ENCODE measurements at regions not wholly inside any gene's neighbourhood (a gene's known extent, or its start where the extent isn't known, plus 50 kb on each side); places are given as distances from the start of the nearest gene placed in this dataset.

GRCh38 chr15:89397653-89398023 lies 63.0 kb upstream of the POLG start:
- Mint-ChIP-seq H3K4me1 (ENCODE audit: low read depth) (peaks cover 14% of the 10 kb centered on the region), H3K36me3 (ENCODE audit: low read depth) (no peaks in the 10 kb centered on the region), H3K9me3 (no peaks in the 10 kb centered on the region), H3K27ac (no peak overlapping the region), H3K4me3 (no peak overlapping the region), H3K27me3 (ENCODE audit: low read depth) (peaks cover 50% of the 10 kb centered on the region)
- intact Hi-C loops (cut with micrococcal nuclease) = loop anchor here (2.0 kb wide), 1 partner anchor 19 kb away; no protein-coding TSS in a partner anchor
- no peak for DNase-seq
- CTCF ChIA-PET = interaction anchor here (1.1 to 1.7 kb wide), 4 partner anchors 17 to 49 kb away, joined by 3 to 5 read pairs (median 4); no protein-coding TSS in a partner anchor

DNA sequence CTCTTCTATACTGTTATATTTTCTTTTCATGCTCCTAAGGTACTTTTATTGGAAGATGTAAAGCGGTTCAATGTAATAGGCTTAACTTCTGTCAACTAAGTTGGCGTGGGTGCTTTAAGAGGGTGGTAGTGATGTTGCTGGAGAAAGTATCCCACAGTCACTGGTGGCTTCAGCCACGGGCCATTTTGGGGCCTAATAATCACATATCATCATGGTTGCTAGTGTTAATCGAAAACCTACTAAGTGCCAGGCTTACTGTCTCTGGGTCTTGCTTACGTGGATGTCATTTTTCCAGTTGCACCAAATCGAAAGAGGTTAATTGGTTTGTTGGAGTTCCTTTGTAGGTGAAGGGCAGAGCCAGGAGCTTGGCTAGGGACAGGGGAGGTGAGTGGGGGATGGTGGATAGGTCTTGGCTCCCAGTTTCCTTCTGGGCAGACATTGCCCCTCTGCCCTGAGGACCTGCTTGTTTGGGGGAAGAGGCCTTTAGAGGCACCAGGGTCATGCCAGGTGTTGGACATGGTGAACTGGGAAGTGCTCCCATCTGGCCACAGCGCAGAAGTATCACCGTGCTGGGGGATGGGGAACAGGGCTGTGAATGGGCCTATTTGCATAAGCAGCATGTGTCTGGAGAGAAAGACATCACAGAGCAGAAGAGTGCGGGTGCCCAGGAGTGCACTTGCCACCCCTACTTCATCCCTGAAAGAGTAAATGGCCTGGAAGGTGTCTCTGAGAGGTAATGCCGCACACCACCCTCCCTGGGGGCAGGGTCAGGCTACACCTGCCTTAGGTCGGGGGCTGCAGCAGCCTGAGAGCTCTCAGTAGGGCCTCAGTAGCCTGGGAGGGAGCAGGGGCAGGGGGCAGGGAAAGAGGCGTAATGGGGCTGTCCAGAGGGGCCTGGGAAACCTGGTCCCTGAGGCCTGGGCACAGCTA lies 62.4 kb upstream of the POLG start:
- no peaks in the 10 kb centered on the region for H3K9me3 Mint-ChIP-seq
- H3K4me1 Mint-ChIP-seq (ENCODE audit: low read depth) = peaks cover 10% of the 10 kb centered on the region
- intact Hi-C loops (cut with micrococcal nuclease) = no loop called here
- H3K27me3 Mint-ChIP-seq (ENCODE audit: low read depth) = peaks cover 49% of the 10 kb centered on the region
- CTCF ChIA-PET = interaction anchor here (1.1 to 1.7 kb wide), 2 partner anchors 39 to 40 kb away, joined by 3 to 5 read pairs; no protein-coding TSS in a partner anchor
- H3K36me3 Mint-ChIP-seq (ENCODE audit: low read depth) = no peaks in the 10 kb centered on the region
- no peak overlapping the region for H3K27ac Mint-ChIP-seq
- DNase-seq = no peak
- no peak overlapping the region for H3K4me3 Mint-ChIP-seq

- CTCF ChIA-PET = interaction anchor here (1.1 to 2.2 kb wide), 3 partner anchors 24 to 38 kb away, joined by 4 to 8 read pairs (median 4); no protein-coding TSS in a partner anchor
- H3K4me3 Mint-ChIP-seq = no peak overlapping the region
- H3K36me3 Mint-ChIP-seq (ENCODE audit: low read depth) = no peaks in the 10 kb centered on the region
- no peak for DNase-seq
- no peaks in the 10 kb centered on the region for H3K9me3 Mint-ChIP-seq
- H3K27ac Mint-ChIP-seq = no peak overlapping the region
- H3K4me1 Mint-ChIP-seq (ENCODE audit: low read depth) = peaks cover 5% of the 10 kb centered on the region
- intact Hi-C loops (cut with micrococcal nuclease) = no loop called here
- H3K27me3 Mint-ChIP-seq (ENCODE audit: low read depth) = peaks cover 40% of the 10 kb centered on the region
Measured at GRCh38 chr15:89395996-89396395, 61.4 kb upstream of the POLG start.

GRCh38 chr15:89395461-89395871 lies 60.8 kb upstream of the POLG start:
- Mint-ChIP-seq H3K9me3 (no peaks in the 10 kb centered on the region), H3K4me1 (ENCODE audit: low read depth) (peaks cover 2% of the 10 kb centered on the region)

DNA sequence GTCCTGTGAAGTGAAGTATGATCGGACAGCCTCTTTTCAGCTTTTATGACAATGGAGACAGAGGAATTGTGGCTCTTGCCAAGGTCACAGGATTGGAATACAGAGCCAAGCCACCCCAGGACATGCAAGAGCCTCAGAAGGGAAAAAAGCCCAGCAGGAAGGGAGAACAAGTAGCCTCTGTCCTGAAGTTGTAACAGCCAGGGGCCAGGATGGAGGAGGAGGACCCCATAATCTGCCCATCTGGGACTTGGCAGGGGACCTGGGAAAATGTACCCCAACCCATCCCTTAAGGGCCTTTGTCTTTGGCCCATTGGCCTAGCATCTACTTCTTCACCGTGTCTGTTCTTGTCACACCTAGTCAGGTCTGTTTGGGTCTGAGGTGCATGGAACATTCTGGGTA lies 60.4 kb upstream of the POLG start:
- Mint-ChIP-seq H3K4me3 (no peak overlapping the region), H3K4me1 (ENCODE audit: low read depth) (peaks cover 2% of the 10 kb centered on the region)
- CTCF ChIA-PET = interaction anchor here (1.3 to 2.2 kb wide), 2 partner anchors 36 to 37 kb away, joined by 4 to 8 read pairs; no protein-coding TSS in a partner anchor

More at GRCh38 chr15:89395461-89395871, 60.8 kb upstream of the POLG start:
- Mint-ChIP-seq H3K4me3 (no peak overlapping the region), H3K27ac (no peak overlapping the region), H3K27me3 (ENCODE audit: low read depth) (peaks cover 35% of the 10 kb centered on the region), H3K36me3 (ENCODE audit: low read depth) (no peaks in the 10 kb centered on the region)
- DNase-seq = no peak
- intact Hi-C loops (cut with micrococcal nuclease) = no loop called here
- CTCF ChIA-PET = interaction anchor here (1.1 to 2.2 kb wide), 3 partner anchors 25 to 38 kb away, joined by 4 to 8 read pairs (median 4); no protein-coding TSS in a partner anchor

GRCh38 chr15:89393056-89393455 lies 58.4 kb upstream of the POLG start:
- no peak for DNase-seq
- no peaks in the 10 kb centered on the region for H3K9me3 Mint-ChIP-seq
- CTCF ChIA-PET = interaction anchor here (1.1 to 2.4 kb wide), 5 partner anchors 14 to 34 kb away, joined by 3 to 19 read pairs (median 3); no protein-coding TSS in a partner anchor
- H3K4me1 Mint-ChIP-seq (ENCODE audit: low read depth) = no peaks in the 10 kb centered on the region
- no peak overlapping the region for H3K4me3 Mint-ChIP-seq
- peaks cover 21% of the 10 kb centered on the region for H3K27me3 Mint-ChIP-seq (ENCODE audit: low read depth)
- no peak overlapping the region for H3K27ac Mint-ChIP-seq
- no peaks in the 10 kb centered on the region for H3K36me3 Mint-ChIP-seq (ENCODE audit: low read depth)
- intact Hi-C loops (cut with micrococcal nuclease) = no loop called here

More for the DNA sequence above, 60.4 kb upstream of the POLG start:
- no peak for DNase-seq
- intact Hi-C loops (cut with micrococcal nuclease) = no loop called here
- H3K27ac Mint-ChIP-seq = no peak overlapping the region
- peaks cover 34% of the 10 kb centered on the region for H3K27me3 Mint-ChIP-seq (ENCODE audit: low read depth)
- no peaks in the 10 kb centered on the region for H3K9me3 Mint-ChIP-seq
- no peaks in the 10 kb centered on the region for H3K36me3 Mint-ChIP-seq (ENCODE audit: low read depth)

DNA sequence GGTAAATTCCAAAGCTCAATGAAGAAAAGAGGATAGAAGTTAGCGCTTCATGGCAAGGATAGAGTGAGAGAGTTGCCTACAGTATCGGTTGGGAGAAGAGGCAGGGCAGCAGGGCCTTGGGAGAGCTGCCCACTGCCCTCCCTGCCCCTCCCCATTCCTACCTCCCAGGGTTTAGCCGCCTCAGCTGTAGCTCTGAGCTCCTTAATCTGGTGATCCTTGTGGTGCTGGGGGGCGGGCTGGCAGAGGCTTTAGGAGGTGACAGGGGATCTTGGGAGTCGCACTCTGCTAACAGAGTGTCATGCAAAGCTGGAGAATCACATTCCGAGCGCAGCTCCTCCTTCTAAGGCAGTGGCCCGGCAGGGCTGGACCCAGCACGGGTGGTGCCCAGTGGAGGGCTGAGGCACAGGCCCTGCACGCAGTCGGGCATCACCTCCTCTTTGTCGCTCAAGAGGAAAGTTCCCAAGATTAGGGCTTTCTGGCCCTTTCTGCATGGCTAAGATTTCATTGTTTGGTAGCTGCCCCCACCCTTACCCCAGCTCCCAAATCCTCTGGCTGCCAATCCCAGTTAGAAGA lies 57.1 kb upstream of the POLG start:
- intact Hi-C loops (cut with micrococcal nuclease) = no loop called here
- no peak overlapping the region for H3K4me3 Mint-ChIP-seq
- CTCF ChIA-PET = interaction anchor here (0.5 to 2.4 kb wide), 4 partner anchors 13 to 277 kb away, joined by 3 to 19 read pairs (median 4); no protein-coding TSS in a partner anchor
- H3K9me3 Mint-ChIP-seq = no peaks in the 10 kb centered on the region
- H3K4me1 Mint-ChIP-seq (ENCODE audit: low read depth) = no peaks in the 10 kb centered on the region
- H3K27ac Mint-ChIP-seq = no peak overlapping the region
- H3K27me3 Mint-ChIP-seq (ENCODE audit: low read depth) = peaks cover 10% of the 10 kb centered on the region
- no peaks in the 10 kb centered on the region for H3K36me3 Mint-ChIP-seq (ENCODE audit: low read depth)
- DNase-seq = no peak

GRCh38 chr15:89389841-89390603 lies 55.4 kb upstream of the POLG start:
- DNase-seq = no peak
- intact Hi-C loops (cut with micrococcal nuclease) = no loop called here
- Mint-ChIP-seq H3K27me3 (ENCODE audit: low read depth) (peaks cover 7% of the 10 kb centered on the region), H3K4me3 (no peak overlapping the region), H3K27ac (no peak overlapping the region), H3K9me3 (no peaks in the 10 kb centered on the region), H3K4me1 (ENCODE audit: low read depth) (no peaks in the 10 kb centered on the region), H3K36me3 (ENCODE audit: low read depth) (no peaks in the 10 kb centered on the region)
- CTCF ChIA-PET = interaction anchor here (1.0 to 1.5 kb wide), 4 partner anchors 10 to 33 kb away, joined by 3 to 4 read pairs (median 4); no protein-coding TSS in a partner anchor

- Mint-ChIP-seq H3K27ac (no peak overlapping the region), H3K4me1 (ENCODE audit: low read depth) (no peaks in the 10 kb centered on the region), H3K4me3 (no peak overlapping the region), H3K36me3 (ENCODE audit: low read depth) (no peaks in the 10 kb centered on the region), H3K27me3 (ENCODE audit: low read depth) (peaks cover 8% of the 10 kb centered on the region), H3K9me3 (no peaks in the 10 kb centered on the region)
- no peak for DNase-seq
- CTCF ChIA-PET = no interaction called here
- intact Hi-C loops (cut with micrococcal nuclease) = no loop called here
Measured at GRCh38 chr15:89387140-89387903, 52.7 kb upstream of the POLG start.

- Mint-ChIP-seq H3K27me3 (ENCODE audit: low read depth) (peaks cover 5% of the 10 kb centered on the region), H3K36me3 (ENCODE audit: low read depth) (no peaks in the 10 kb centered on the region), H3K4me3 (no peak overlapping the region), H3K27ac (no peak overlapping the region), H3K4me1 (ENCODE audit: low read depth) (no peaks in the 10 kb centered on the region), H3K9me3 (no peaks in the 10 kb centered on the region)
- intact Hi-C loops (cut with micrococcal nuclease) = no loop called here
- DNase-seq = no peak
- CTCF ChIA-PET = no interaction called here
Measured at GRCh38 chr15:89385596-89386331, 51.1 kb upstream of the POLG start.

All from activated naive CD4-positive, alpha-beta T cell treated with anti-CD3 and anti-CD28 coated beads for 36 hours (primary cell).